GM12875 (cell line): ENCODE measurements at regions not wholly inside any gene's neighbourhood (a gene's known extent, or its start where the extent isn't known, plus 50 kb on each side); places are given as distances from the start of the nearest gene placed in this dataset.

Experiments
- H3K4me3 ChIP-seq: one replicate; pipeline ENCODE4 v1.5.1; 2011; ENCODE audit warnings: low read depth, low read length, control low read depth
- TF ChIP-seq, protein P1 (sequence below): IDR thresholded peaks from 2 replicates; pipeline ENCODE4 v1.5.1; 2011; ENCODE audit warnings: low read depth, mild to moderate bottlenecking, control low read depth, inconsistent platforms, low read length, moderate library complexity, borderline replicate concordance; ENCODE audit not compliant: insufficient read depth

DNA sequence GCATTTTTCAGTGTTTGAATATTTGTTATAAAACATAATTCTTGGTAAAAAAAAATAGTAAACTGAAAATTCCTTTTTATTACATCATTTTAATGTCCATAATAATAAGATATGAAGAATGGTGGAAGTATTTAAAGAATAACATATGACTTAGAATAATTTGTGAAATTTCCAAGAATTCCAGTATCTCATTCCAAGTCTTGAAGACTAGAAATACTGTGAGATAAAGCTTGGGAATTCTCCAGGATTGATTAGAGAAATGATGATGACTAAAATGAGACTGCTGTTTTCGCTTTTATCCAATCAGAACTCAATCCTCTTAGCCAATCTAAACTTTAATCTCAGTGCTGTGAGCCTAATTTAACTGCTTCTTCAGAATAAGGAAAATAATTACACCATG is 184.2 kb upstream of the HCCS start:
- no peak overlapping the region for H3K4me3 ChIP-seq
- TF ChIP-seq, protein P1, sequence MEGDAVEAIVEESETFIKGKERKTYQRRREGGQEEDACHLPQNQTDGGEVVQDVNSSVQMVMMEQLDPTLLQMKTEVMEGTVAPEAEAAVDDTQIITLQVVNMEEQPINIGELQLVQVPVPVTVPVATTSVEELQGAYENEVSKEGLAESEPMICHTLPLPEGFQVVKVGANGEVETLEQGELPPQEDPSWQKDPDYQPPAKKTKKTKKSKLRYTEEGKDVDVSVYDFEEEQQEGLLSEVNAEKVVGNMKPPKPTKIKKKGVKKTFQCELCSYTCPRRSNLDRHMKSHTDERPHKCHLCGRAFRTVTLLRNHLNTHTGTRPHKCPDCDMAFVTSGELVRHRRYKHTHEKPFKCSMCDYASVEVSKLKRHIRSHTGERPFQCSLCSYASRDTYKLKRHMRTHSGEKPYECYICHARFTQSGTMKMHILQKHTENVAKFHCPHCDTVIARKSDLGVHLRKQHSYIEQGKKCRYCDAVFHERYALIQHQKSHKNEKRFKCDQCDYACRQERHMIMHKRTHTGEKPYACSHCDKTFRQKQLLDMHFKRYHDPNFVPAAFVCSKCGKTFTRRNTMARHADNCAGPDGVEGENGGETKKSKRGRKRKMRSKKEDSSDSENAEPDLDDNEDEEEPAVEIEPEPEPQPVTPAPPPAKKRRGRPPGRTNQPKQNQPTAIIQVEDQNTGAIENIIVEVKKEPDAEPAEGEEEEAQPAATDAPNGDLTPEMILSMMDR: no peak

DNA sequence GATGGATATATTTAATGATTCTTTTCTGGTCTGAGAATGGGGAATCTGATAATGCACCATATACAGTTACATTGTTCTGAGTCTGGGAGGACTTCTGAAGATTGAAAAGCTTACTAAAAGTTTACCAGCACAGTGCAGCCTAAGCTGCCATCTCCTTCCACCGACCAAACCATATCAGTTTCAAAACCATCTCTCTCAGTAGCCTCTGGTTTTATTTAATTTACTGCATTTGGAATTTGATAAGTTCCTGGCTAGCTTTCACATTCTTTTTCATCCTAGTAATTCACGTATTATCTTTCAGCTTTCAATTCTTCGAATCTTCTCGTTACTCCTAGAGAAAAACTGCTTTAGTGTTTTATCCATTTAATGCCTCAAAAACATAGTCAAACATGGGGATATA is 181.4 kb upstream of the HCCS start:
- TF ChIP-seq, protein P1: no peak
- no peak overlapping the region for H3K4me3 ChIP-seq

DNA sequence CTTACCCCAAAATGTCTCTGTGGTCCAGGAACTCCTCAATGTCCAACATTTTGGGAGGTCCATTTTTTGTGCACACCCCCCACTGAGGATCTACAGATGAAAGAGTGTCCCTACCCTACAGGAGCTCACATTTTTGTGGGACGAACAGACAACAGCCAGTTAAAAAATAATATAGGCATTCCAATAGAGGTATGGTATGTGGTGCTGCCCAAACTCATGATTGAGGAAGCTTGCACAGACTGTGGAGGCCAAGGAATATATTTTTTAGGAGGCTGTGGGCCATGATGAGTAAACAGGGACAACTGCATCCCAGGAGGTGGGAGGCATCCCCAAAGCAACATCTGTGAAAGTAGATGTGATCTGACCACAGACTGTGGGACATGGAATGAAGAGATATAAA is 181.0 kb upstream of the HCCS start:
- TF ChIP-seq, protein P1: no peak
- H3K4me3 ChIP-seq: no peak overlapping the region

DNA sequence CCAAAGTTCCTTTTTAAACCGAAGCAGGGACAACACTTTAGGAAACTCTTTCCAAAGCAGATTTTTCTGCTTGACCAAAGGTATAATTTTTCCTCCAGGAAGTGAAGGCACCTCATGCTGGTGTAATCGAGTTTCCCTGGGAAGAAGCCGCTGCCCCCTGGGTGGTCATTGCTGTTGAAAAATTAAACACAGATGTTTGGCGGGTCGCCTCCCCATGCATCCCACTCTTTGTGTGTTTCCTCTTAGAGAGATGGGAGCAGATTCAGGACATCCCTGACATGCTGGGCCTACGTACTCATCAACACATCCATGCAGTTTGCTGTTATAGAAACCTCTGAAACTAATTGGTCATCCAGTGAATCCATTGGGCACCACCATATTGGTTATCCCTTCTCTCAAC is 179.2 kb upstream of the HCCS start:
- TF ChIP-seq, protein P1: no peak
- no peak overlapping the region for H3K4me3 ChIP-seq

DNA sequence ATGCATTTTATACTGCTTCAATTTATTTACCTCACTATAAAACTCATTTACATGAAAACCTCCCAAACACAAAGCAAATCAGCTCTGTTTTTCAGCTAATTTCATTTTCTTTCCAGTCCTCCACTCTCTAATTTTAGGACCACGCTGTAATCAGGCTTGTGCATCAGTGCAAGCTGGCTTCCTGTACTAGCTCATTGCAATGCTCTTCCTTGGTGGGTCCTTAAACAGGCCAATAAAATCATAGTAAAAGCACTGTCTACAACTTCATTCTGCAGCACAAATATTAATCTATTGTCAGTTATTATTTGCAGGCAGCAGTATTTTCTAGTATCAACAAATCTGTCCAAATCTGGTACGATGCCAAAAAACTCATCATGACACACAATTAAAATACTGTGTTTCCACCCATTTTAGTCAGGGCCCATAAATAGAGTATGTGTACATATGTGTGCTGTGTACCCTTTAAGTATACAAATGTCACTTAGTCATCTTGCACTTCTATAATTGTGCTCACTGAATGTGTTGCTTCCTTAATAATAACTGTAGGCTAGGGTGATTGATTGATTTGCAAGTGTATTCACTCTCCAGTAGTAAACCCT is 178.2 kb upstream of the HCCS start:
- TF ChIP-seq, protein P1: no peak
- no peak overlapping the region for H3K4me3 ChIP-seq

DNA sequence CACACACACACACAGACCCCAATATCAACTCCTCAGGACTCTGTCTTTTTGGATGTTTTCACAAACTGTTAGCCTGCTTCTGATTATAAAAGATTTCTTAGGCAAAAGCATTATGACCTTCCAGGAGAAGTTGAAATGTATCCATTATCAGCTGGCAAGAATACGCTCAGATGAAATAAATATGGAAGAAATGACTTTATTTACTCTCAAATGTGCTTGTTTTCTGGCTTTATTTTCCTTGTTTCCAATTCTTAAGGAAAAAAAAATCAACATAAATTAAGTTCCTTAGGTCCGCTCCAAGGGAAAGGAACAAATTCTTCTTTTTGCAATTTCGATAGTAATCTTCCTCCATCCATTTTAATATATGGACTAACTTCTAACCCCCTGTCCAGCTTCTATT is 175.6 kb upstream of the HCCS start:
- no peak overlapping the region for H3K4me3 ChIP-seq

DNA sequence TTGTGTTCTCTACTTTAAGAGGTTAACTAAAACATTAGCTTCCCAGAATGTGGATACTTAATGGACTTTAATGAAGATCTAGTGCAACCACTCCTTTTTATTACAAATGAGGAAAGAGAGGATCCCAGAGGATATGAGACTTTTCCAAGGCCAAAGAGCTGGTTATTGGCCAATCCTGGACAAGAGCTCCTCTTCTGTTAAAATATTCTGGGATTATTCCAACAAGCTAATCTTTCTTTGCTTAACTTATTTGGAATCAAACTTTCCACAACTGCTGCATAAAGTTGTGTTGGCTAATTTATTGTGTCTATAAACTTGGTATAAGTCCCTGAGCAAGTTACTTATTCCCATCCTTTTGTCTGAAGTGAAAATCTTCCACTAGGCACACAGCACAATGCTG is 174.2 kb upstream of the HCCS start:
- TF ChIP-seq, protein P1: no peak
- no peak overlapping the region for H3K4me3 ChIP-seq

More for the DNA sequence above, 175.6 kb upstream of the HCCS start:
- TF ChIP-seq, protein P1: no peak
